GM12878 (cell line): ENCODE measurements at regions not wholly inside any gene's neighbourhood (a gene's known extent, or its start where the extent isn't known, plus 50 kb on each side); places are given as distances from the start of the nearest gene placed in this dataset.

Experiments used
- CREB1 ChIP-seq: IDR thresholded peaks from 2 replicates; pipeline ENCODE4 v1.6.1; 2012; ENCODE audit warnings: low read depth, mild to moderate bottlenecking, inconsistent platforms
- CTCF ChIP-seq, 3 experiments: IDR thresholded peaks in 2 of 3; conservative IDR thresholded peaks in 1 of 3; 2 replicates each; pipeline ENCODE4 v1.5.1; 2011; ENCODE audit warnings: low read depth in 3 of 3, low read length in 3 of 3, mild to moderate bottlenecking in 3 of 3, control low read depth in 2 of 3, moderate library complexity in 2 of 3, inconsistent platforms in 1 of 3, mixed read lengths in 1 of 3; ENCODE audit not compliant: control insufficient read depth in 2 of 3, insufficient read depth in 1 of 3; ENCODE audit errors: extremely low read depth in 1 of 3
- DPF2 ChIP-seq: fragments of 450-650 bp; IDR thresholded peaks from 2 replicates; pipeline ENCODE4 v1.6.1; 2017; ENCODE audit warnings: mild to moderate bottlenecking
- EP300 ChIP-seq, 2 experiments: fragments of 150-350 bp in 1 of 2; IDR thresholded peaks; 2 replicates each; pipeline ENCODE4 v1.6.1; 2011 to 2012; ENCODE audit warnings: low read depth in 2 of 2, low read length in 2 of 2, borderline replicate concordance in 1 of 2, improper control_type of control experiment in 1 of 2, inconsistent platforms in 1 of 2; ENCODE audit not compliant: control insufficient read depth in 1 of 2
- JUNB ChIP-seq: IDR thresholded peaks from 2 replicates; pipeline ENCODE4 v1.6.1; 2016; ENCODE audit warnings: antibody characterized with exemption, mild to moderate bottlenecking
- MAX ChIP-seq: IDR thresholded peaks from 2 replicates; pipeline ENCODE4 v1.6.1; 2012; ENCODE audit warnings: low read depth, low read length, improper control_type of control experiment
- POLR2A ChIP-seq: IDR thresholded peaks from 2 replicates; pipeline ENCODE4 v1.6.1; 2011; ENCODE audit warnings: low read depth, mild to moderate bottlenecking, low read length
- POLR2AphosphoS5 ChIP-seq: IDR thresholded peaks from 2 replicates; pipeline ENCODE4 v1.6.1; 2011; ENCODE audit warnings: mild to moderate bottlenecking, low read length, inconsistent platforms
- REST ChIP-seq: IDR thresholded peaks from 2 replicates; pipeline ENCODE4 v1.6.1; 2012; ENCODE audit warnings: mild to moderate bottlenecking, low read depth, low read length
- RFX5 ChIP-seq: IDR thresholded peaks from 2 replicates; pipeline ENCODE4 v1.6.1; 2011; ENCODE audit warnings: low read depth, low read length, improper control_type of control experiment

GRCh38 chrX:34470507-34470906, 186.6 kb downstream of the TMEM47 start:
- TF ChIP-seq CTCF (IDR thresholded peaks at IDR 0.05 in 2 of 3, conservative IDR thresholded peaks at IDR 0.05 in 1 of 3; ENCODE audit: control insufficient read depth in 2 of 3, extremely low read depth in 1 of 3, insufficient read depth in 1 of 3, low read depth in 3 of 3, low read length in 3 of 3) (no peak), CREB1 (no peak), JUNB (no peak), MAX (no peak), POLR2AphosphoS5 (no peak), POLR2A (no peak), EP300 (IDR thresholded peaks at IDR 0.05; ENCODE audit: borderline replicate concordance in 1 of 2, control insufficient read depth in 1 of 2, low read depth in 2 of 2, low read length in 2 of 2) (no peak), RFX5 (no peak), REST (no peak), DPF2 (no peak)
